ENCODE measurements at regions not wholly inside any gene's neighbourhood (a gene's known extent, or its start where the extent isn't known, plus 50 kb on each side); places are given as distances from the start of the nearest gene placed in this dataset.

- TF ChIP-seq CTCF (IDR thresholded peaks at IDR 0.05), result no peak
These were observed 120.7 kb upstream of the C14orf180 start for GRCh38 chr14:104458845-104459244.

GRCh38 chr14:104460791-104461651 is 118.5 kb upstream of the C14orf180 start:
- TF ChIP-seq CTCF (IDR thresholded peaks at IDR 0.05), result no peak

- TF ChIP-seq CTCF (IDR thresholded peaks at IDR 0.05), result no peak
These were observed 117.7 kb upstream of the C14orf180 start for GRCh38 chr14:104461676-104462449.

- TF ChIP-seq CTCF (IDR thresholded peaks at IDR 0.05), result no peak
These were observed 116.6 kb upstream of the C14orf180 start for GRCh38 chr14:104462651-104463630.

GRCh38 chr14:104464907-104465306 is 114.7 kb upstream of the C14orf180 start:
- TF ChIP-seq CTCF (IDR thresholded peaks at IDR 0.05), result no peak

GRCh38 chr14:104465482-104466390 is 113.8 kb upstream of the C14orf180 start:
- TF ChIP-seq CTCF (IDR thresholded peaks at IDR 0.05), result no peak

Measured in LNCAP (cell line).